HT-29 (cell line): ENCODE measurements at regions not wholly inside any gene's neighbourhood (a gene's known extent, or its start where the extent isn't known, plus 50 kb on each side); places are given as distances from the start of the nearest gene placed in this dataset.
"Not testable (repeated sequence)": the region's sequence is repeated elsewhere in the genome, so short reads cannot be mapped to it uniquely, and the experiment has no call there.

ENCODE experiments used
- DNase-seq: peaks from one replicate; pipeline ENCODE4 v3.0.0-alpha.2; 2015; ENCODE audit warnings: low spot score

GRCh38 chr9:78122631-78123030 lies 91.0 kb upstream of the GNAQ start:
- no peak for DNase-seq

- DNase-seq: peak; percentile 88
Measured at GRCh38 chr9:78121488-78121887, 89.9 kb upstream of the GNAQ start.

GRCh38 chr9:78118742-78119473 lies 87.3 kb upstream of the GNAQ start:
- DNase-seq: peak; percentile 16

GRCh38 chr9:78115073-78115472 lies 83.5 kb upstream of the GNAQ start:
- no peak for DNase-seq

- DNase-seq: no peak
Measured at GRCh38 chr9:78114581-78114980, 83.0 kb upstream of the GNAQ start.

- no peak for DNase-seq
Measured at GRCh38 chr9:78112406-78112805, 80.8 kb upstream of the GNAQ start.

GRCh38 chr9:78112004-78112403 lies 80.4 kb upstream of the GNAQ start:
- DNase-seq: no peak

GRCh38 chr9:78109075-78109474 lies 77.5 kb upstream of the GNAQ start:
- DNase-seq: no peak

- not testable (repeated sequence) for DNase-seq
Measured at GRCh38 chr9:78106586-78106985, 75.0 kb upstream of the GNAQ start.

- no peak for DNase-seq
Measured at GRCh38 chr9:78103971-78104433, 72.4 kb upstream of the GNAQ start.

GRCh38 chr9:78101247-78101646 lies 69.6 kb upstream of the GNAQ start:
- no peak for DNase-seq

- DNase-seq: no peak
Measured at GRCh38 chr9:78097541-78097940, 65.9 kb upstream of the GNAQ start.

GRCh38 chr9:78091731-78092130 lies 60.1 kb upstream of the GNAQ start:
- DNase-seq: no peak

- no peak for DNase-seq
Measured at GRCh38 chr9:78089111-78089510, 57.5 kb upstream of the GNAQ start.

GRCh38 chr9:78088190-78088589 lies 56.6 kb upstream of the GNAQ start:
- DNase-seq: not testable (repeated sequence)
